Activated CD4-positive, alpha-beta T cell treated with anti-CD3 and anti-CD28 coated beads, Interleukin-2, Interleukin-6, amounts not matched to agents 100 ng/mL and 50 ng/mL, durations not matched to agents 16 hours and 8 hours (primary cell): ENCODE measurements at regions not wholly inside any gene's neighbourhood (a gene's known extent, or its start where the extent isn't known, plus 50 kb on each side); places are given as distances from the start of the nearest gene placed in this dataset.
"Not testable (repeated sequence)": the region's sequence is repeated elsewhere in the genome, so short reads cannot be mapped to it uniquely, and the experiment has no call there.

Experiments
- DNase-seq: peaks from one replicate; pipeline ENCODE4 v3.0.0-alpha.2; 2020

DNA sequence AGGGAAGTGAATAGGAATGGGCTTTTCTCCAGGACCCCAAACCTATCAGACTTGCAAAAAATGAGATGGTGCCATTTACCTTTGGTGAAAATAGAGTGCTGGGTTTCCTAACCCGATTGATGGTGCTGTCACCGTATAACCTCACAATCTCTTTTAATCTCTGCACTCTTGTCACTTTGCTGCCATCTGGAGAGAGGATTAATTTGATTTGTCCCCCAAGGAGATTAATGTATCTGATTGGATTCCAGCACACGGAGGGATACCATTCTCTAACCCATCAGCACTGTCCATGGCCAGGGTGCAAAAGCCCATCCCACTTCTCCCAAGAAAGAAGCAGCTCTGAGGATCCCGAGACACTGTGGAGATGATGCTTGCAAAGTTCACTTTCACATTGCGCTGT lies 86.3 kb upstream of the NFE2L3 start:
- no peak for DNase-seq

DNA sequence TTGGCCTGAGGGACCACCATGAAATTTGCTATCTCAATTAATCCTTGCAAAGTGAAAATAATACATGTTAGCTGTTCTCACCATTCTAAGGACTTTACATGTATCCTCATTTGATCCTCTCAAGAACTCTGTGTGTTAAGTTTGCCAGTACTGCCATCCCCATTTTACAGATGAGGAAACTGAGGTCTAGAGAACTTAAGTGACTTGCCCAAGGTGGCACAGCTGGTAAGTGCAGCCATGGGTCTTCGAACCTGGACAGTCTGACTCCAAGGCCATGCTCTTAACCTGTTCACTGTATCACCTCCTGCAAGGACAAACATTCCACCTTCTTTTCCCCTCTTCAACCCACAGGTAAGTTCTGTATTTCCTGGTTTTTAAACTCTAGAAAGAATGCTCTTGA lies 85.3 kb upstream of the NFE2L3 start:
- no peak for DNase-seq

DNA sequence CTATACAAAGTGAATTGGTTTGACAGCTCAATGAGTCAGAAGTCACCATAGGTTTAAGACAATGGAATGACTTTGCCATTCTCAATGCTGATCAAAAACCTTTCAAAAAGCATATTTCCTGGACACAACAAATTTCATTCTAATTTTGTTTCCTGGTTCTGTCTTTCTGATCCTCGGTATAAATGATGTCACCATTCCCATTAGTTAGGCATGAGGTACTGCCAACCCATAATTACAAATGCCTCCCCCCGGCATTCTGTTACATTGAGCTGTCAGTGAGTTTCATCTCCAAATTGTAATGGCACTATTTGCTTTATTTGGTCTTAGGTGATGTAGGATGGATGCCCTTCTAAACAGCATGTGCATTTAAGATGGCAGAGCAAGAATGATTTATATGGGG lies 81.7 kb upstream of the NFE2L3 start:
- no peak for DNase-seq

DNA sequence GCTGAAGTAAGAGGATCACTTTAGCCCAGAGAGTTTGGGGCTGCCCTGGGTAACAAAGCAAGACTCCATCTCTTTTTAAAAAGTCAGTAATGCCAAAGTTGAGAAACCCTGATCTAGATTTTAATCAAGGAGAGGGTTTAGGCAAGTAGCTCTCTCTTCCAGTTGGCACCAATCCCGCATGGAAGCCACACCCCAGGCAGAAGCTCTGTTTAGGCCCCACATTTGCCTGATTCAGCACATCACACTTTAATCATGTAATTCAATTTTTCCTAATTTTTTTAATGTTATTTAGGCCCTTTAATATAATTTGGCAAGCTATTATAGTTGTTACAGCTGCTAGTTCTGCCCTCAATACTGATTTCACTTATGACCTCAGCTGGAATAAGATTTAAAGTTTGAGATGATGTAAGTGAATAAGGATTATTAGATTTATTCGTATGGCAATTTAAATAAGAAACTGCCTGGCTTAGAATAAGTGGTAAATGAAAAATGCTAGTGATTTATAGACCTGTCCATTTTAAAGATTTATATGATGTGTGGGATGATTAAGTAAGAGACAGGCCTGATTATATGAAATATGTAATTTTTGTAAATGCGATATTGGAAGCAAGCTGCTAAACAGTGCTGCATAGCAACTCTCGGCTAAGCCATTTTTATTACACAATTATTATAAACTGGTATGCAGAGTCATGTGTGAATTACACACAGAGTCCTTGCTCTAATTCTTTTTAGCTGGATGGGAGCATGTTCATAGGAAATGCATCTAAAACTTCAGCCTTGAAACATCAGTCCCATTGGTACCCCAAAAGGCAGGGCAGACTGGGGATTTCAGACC lies 80.2 kb upstream of the NFE2L3 start:
- no peak for DNase-seq

DNA sequence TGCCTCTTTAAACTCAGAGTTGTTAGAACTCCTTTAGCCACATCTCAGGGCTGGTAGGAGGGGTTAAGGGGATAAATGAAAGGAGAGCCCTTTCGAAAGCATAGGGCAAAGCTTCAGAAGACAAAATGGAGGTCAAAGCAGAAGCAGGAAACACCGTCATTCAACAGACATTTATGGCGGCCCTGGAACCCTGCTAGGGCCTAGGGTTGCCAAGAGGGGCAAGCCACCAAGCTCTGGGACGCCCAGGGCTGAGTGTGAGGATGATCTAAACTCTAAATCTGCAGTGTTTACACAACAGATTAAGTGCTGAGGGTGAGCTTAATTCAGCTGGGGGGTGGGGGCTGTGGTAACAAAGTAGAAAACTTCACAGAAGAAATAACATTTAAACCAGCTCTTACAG lies 79.0 kb upstream of the NFE2L3 start:
- no peak for DNase-seq

DNA sequence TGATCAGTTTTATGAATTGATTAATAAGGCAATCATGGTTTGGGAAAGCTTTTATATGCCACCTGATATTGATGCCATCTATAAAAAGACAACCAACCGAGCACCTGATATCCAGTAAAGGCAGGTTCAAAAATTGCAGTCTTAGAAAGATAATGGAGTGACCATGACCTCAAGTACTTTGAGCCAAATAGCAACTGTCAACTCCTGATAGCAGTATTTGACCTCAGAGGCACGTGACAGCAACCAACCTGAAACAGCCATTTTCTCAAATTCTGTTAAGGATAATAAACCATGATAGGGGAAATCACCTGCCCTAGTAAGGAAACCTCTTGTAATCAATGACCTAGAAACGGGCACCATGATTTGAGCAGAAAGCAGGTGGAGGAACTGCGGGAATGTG lies 77.1 kb upstream of the NFE2L3 start:
- DNase-seq = no peak

DNA sequence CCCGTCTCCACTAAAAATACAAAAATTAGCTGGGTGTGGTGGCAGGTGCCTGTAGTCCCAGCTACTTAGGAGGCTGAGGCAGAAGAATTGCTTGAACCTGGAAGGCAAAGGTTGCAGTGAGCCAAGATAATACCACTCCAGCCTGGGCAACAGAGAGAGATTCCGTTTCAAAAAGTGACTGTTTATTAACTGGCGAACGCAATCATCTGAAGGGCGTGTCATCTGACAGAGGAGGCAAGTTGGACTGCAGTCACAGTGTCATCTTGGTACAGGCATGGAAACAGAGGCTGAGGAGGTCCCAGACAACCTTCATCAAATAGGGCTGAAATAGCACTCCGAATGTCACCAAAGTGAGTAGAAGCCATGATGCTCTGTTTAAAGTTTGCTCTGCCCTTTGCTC lies 75.3 kb upstream of the NFE2L3 start:
- DNase-seq = no peak

DNA sequence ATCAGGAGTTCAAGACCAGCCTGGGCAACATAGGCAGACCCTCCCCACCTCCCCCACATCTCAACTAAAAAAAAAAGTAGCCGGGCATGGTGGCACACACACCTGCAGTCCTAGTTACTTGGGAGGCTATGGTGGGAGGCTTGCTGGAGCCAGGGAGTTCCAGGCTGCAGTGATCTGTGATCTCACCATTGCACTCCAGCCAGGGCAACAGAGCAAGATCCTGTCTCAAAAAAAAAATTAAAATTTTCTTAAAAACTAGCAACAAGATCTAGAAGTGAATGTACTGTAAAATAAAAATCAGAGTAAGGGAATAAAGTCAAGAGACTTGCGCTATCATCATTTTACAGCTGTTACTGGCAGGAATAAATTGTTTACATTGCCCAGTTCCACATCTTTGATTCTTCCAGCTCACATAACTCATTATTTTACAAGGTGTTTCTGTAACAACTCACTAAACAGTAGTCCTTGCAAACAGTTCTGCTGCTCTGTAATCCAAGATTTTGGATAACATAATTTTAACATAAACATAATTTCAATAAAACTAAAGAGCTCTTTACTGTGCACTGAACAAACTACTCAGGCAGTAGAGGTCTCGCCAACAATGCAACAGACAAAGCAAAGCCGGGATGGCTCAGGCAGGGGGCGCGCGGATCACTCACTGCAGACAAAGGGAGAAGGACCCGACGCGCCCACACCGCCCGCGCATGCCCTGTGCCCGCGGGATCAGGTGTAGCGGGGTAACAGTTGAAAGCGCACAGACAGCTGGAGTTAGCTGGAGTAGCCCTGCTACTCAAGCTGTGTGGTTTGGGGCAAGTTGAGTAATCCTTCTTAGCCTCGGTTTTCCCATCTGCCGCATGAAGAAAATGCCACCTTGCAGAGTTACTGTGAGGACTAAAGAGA lies 73.3 kb upstream of the NFE2L3 start:
- peak; percentile 83 for DNase-seq

DNA sequence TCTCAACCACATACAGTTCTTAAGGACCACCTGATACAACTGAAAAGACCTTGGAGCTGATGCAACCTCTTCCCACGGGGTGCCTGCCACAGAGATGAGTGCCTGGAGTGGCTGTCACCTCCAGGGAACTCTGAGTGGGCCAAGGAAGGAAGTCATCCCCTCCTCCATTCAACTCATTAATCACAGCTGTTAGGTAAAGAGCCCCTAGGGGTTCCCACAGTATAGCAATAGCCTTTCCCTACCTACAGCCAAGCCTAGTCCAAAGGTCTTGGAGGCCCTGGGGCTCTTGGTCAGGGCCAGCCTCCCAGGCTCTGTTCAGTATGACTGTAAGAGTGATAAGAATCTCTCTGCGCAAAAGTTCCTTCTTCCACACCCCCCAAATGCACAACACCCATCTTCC lies 70.4 kb upstream of the NFE2L3 start:
- no peak for DNase-seq

DNA sequence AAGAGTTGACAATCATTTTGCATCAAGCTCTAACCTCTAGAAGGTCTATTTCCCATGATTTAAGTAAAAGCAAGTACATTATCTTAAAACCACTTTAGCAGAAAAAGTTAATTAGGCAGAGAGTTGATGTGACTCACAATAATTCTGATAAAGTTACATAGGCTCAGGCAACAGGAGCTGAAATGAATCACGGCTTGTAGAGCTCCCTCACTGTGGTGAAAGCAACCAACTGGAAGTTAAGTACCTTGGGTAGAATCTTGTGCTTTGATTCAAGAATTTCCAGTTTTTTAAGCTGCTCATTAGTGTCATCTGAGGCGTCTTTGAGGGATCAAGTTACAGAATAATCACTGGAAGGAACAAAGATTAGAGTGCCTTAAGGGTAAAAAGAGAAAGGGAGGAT lies 68.9 kb upstream of the NFE2L3 start:
- DNase-seq = no peak

DNA sequence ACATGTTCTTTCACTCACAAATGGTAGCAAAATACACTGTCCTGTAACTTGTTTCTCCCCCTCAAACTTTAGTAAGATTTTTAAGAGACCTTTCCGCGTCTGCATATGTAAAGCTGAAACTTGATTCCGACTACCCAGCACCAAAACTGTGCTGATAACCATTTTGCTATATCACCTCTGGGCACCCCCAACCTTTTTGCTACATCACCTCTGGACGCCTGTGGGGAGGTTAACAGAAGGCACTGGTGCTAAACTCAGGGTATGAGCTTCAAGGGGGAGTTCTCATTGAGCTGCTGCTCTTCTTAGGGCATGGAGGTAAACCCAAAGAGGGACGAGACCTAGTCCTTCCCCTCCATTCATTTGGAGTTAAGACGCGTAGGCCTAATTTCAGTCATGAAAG lies 67.6 kb upstream of the NFE2L3 start:
- no peak for DNase-seq

DNA sequence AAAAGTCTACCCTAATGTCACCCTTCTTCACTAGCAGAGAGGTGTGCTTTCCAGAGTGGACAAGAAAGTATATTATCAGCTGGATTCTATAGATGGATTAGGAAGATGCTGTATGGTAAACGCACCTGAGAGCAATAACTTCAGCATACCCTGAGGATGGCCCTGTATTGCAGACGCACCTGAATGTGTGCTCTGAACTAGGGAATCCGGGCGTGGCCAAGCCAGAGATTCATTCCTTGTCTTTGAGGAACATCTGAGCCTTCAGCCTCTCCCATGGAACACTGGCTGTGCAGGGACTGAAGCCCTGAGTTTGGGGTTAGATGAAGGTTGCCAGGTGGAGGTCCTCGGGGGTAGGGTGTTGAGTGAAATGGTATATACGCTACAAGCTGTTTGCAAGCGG lies 66.2 kb upstream of the NFE2L3 start:
- no peak for DNase-seq

DNA sequence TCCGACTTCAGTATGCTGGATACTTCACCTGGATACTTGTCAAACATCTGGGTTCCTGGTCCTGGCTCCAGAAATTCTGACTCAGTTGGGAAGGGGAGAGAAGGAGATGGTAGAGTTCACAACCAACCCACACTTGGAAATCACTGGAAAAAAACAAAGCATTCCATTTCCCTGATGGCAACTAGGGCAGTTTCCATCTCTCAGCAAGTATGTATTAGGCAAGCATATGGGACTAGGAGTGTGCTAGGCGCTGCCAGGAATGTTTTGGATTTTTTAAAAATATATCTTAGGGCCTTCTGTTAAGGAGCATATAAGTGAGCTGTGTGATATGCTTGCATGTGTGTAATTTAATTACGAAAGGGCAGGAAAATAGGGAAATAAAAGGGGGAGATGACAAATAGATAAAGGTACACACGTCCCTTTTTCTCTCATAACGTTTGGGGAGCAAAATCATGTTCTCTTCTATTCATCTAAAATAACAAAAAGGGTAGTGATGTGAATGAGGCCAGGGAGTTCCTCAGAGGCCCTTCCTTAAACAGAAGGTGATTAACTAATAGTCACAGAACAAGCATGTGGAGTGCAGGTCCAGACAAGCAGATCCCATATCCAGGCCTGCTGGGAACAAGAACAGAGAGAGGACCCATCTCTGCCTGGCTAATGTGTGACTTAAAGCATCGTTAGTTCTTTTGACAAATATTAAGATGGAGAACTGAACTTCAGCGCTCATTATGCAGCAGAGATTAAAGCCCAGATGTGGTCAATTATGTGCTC lies 64.5 kb upstream of the NFE2L3 start:
- DNase-seq = no peak

DNA sequence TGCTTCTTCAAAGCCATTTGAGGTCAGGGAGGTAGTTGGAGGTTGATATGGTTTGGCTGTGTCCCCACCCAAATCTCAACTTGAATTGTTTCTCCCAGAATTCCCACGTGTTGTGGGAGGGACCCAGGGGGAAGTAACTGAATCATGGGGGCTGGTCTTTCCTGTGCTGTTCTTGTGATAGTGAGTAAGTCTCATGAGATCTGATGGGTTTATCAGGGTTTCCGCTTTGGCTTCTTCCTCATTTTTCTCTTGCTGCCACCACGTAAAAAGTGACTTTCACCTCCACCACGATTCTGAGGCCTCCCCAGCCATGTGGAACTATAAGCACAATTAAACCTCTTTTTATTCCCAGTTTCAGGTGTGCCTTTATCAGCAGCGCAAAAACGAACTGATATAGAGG lies 62.5 kb upstream of the NFE2L3 start:
- not testable (repeated sequence) for DNase-seq

DNA sequence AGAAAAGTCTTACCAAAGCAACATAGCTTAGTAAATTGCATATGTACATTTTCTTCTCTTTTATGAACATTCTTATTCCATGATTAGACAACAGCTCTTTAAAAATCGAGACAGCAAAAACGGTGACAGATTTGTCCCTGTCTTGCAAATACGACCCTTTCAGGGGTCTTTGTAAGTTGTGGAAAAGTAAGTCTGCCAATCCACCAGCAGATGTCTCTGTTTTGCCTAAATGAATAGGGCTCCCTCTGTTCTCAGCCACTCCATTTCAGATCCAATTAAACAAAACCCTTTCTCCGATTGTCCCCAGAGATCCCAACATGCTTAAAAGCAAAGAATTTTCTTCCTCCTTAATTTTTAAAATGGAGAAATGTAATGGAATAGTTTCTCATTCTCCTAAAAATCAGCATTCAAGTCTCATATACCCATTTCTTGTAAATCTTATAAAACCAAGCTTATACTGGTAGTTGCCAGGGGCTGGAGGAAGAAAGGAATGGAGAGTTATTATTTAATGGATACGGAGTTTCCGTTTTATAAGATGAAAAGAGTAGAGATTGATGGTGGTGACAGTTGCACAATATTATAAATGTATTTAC lies 61.0 kb upstream of the NFE2L3 start:
- peak; percentile 39 for DNase-seq

DNA sequence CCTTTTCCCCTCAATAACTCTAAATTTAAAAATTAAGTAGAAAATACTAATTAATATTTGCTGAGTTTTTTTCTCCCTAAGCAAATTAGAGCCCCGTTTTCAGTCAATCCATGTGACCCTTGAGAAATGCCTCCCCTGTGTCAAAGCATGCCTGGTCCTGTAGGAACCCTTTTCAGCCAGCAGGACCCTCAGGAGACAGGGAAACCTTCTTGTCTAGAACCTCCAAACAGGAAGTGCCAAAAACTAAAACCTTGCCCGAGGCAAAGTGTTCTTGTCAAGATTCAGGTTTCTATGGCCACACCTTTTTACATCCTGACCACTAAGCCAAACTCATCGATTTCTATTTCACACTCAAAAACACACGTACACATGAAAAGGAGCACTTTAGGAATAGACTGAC lies 60.1 kb upstream of the NFE2L3 start:
- DNase-seq = no peak

DNA sequence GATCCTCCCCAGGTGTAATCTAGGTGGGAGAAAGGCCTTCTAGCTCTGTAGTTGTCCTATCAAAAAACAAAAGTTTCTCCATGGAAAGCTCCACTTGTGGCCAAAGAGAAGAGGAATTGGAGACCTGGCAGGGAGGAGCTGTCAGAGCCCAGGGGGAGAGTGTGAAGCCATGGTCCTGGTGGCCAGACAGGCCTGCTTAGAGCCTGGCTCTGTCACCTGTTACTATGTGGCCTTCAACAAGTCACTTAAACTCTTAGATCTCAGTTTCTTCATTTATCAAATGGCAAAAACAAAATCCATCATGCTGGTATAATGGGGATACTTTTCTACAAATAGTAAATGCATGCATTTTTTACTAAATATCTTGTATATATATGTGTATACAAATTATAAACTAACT lies 59.0 kb upstream of the NFE2L3 start:
- DNase-seq = no peak

DNA sequence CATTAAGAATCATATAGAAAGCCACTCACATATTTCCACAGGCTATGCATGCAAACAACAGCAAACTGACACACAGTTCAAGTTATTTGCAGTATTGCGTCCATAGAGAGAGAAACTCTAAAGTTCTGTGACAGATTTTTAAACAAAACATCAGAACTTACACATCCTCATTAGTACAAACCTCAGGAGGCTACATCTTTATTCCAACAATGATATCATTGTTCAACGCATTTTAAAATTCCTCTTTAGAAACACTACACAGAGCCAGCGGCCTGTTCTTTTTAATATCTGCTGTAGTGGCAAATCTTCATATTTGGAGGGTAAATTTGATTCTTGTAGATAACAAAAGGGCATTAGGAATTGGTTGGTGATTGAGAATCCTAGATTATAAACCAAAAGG lies 55.9 kb upstream of the NFE2L3 start:
- DNase-seq = no peak

DNA sequence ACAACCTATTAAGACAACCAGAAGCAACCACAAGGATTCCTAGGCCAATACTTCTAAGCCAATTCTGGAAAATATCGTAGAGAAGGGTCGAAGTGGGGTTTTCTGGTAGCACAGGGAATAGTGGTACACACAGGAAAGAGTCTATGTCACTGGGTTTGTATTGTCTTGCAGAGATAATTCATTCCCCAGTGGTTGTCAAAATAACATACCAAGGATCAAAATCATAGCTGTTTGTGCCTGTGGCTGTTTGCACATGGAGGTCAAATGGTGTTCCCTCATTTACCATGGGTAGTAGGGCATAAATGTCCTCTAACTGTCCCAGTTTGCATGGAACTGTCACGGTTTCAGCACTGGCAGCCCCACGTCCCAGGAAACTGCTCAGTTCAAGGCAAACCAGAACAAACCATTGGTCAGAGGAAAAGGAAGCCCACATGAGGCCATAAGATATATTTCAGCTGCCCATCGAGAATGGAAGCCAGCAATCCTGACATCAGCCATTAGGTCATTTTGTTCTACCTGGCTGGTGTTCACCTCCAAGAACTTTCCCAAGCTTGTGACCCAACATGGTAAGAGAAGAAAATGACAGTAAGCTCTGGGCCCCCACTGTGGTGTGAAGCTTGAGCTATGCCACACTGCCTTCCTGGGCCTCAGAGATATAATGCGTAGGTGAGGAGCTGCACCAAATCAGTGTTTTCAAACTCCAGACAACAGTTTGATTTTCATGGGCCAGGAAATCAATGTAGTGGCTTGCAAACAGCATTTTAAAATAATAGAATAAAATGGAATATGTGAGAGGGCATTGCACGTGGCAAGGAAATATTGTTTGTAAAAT lies 53.9 kb upstream of the NFE2L3 start:
- no peak for DNase-seq

DNA sequence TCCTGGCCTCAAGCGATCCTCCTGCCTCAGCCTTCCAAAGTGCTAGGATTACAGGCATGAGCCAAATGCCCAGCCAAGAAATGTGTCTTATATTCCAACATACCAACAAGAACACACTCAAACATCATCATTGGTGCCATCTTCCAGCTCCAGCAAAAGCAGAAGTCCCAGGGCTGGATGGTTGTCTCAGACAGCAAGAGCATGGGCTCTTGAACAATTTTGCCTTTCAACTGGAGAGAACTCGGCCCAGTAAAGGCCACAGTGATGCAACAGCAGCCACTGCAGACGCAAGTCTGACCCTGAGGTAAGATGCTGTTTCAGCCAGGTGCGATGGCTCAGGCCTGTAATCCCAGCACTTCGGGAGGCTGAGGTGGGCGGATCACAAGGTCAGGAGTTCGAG lies 52.8 kb upstream of the NFE2L3 start:
- DNase-seq = no peak

DNA sequence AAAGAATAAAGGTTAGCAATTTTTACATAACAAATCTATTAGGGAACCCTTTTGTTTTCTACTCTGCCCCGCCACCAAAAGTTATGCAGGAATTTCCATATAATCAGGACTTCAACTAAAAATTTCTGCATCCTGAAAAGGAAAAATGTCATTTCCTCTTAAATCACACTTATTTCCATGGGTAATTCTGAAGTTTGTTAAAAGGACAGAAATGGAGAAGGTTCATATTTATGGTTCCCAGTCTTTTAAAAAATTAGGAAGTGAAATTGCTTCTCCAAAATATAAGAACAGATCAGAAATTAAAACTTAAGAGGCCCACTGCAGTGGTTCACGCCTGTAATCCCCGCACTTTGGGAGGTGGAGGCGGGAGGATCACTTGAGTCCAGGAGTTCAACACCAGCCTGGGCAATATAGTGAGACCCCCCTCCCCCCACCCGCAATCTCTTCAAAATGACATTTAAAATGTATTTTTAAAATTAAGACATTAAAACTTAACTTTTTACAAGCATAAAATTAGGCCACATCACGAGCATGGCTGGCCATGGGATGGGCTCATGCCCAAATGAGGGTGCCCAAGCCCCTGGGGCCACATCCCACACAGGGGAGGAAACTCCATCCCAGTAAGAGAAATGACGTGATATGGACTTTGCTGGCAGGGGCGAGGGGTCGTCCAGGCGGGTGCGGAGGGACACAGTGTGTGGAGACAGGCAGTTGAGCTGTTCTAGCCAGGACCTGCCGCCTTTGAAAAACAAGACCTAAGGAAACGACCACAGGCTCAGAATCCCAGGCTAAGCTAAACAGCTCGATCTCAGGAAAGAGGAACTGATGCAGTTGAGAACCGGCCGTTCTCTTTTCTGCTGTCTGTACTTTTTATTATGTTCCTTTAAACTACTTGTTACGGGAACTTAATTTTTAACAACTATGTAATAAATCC lies 51.3 kb upstream of the NFE2L3 start:
- no peak for DNase-seq
